ENCODE measurements at regions not wholly inside any gene's neighbourhood (a gene's known extent, or its start where the extent isn't known, plus 50 kb on each side); places are given as distances from the start of the nearest gene placed in this dataset.

GRCh38 chr1:192453360-192453992, 122.1 kb upstream of the RGS1 start:
- TF ChIP-seq CTCF (IDR thresholded peaks at IDR 0.05) (no peak), POLR2A (IDR thresholded peaks at IDR 0.05) (no peak)

Measured in prostate gland (tissue), 2 donors.